ENCODE measurements at regions not wholly inside any gene's neighbourhood (a gene's known extent, or its start where the extent isn't known, plus 50 kb on each side); places are given as distances from the start of the nearest gene placed in this dataset.
"Not testable (repeated sequence)": the region's sequence is repeated elsewhere in the genome, so short reads cannot be mapped to it uniquely, and the experiment has no call there.

GRCh38 chr5:85428426-85428934, 1043.8 kb upstream of the EDIL3 start:
- no peak for DNase-seq

GRCh38 chr5:85431726-85432125, 1047.0 kb upstream of the EDIL3 start:
- not testable (repeated sequence) for DNase-seq

DNA sequence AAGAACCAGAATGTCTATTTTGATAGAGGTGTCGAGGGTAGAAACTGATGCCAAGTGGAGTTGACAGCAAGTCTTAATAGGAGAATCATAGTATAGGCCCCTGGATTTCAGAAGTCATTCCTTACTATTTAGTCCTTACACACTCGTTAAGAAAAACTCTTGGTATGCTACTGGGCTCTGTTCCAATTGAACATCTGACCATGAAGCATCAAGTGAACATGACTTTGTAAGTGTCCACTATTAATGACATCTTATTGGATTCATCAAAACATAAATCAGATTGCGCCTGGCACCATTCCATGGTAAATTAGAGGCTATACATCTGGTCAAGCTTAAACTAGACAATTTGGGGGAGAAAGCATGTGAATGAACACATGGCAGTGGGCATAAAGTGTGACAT, 1056.5 kb upstream of the EDIL3 start:
- DNase-seq = no peak

DNA sequence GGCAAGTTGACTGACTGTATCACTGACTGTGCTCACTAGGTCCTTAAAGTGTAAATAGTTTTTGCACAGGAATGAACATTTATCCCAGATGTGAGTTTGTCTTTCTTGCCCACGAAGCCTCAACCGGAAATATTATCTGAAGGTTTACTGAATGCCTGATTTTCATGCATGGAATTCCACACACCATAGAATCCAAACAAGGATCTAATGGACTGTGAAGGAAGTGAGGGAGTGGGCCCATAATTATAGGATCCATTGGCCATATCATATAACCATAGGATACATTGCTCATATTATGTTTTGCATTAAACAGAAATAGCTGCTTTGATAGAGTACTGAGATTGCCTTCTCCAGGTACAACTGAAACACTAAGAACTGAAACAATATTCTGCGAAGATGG, 1057.2 kb upstream of the EDIL3 start:
- no peak for DNase-seq

GRCh38 chr5:85452322-85453025, 1067.8 kb upstream of the EDIL3 start:
- peak; percentile 2 for DNase-seq

DNA sequence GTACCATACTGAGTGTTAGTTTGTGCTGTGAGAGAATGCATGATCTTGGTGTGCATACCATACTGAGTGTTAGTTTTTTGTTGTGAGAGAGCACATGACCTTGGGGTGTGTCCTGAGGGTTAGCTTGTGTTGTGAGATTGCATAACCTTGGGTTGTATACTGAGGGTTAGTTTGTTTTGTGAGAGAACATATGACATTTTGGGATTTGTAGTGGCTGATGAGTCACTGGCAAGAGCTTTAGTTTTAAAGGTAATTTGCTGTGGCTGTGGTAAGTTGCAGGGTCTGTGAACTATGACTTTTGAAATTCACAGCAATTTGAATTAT, 1068.3 kb upstream of the EDIL3 start:
- no peak for DNase-seq

DNA sequence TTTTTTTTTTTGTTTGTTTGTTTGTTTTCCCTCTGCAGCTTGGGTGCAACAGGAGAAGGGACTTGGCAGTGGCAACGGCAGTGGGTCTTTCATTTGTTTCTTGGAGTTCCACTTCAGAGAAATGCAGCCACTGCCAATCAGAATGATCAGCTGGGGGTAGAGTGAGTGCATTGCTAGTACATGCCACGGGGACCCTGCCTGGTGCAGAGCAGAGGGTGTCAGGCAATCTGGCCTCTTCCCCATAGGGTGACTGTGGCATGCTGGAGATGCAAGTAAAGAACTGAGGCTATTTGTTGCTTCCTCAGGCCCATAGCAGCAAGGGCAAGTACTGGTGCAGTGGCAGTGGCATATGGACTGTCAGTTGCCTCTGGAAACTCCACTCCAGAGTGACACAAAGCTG, 1073.6 kb upstream of the EDIL3 start:
- DNase-seq = no peak

GRCh38 chr5:85462957-85463356, 1078.3 kb upstream of the EDIL3 start:
- no peak for DNase-seq

DNA sequence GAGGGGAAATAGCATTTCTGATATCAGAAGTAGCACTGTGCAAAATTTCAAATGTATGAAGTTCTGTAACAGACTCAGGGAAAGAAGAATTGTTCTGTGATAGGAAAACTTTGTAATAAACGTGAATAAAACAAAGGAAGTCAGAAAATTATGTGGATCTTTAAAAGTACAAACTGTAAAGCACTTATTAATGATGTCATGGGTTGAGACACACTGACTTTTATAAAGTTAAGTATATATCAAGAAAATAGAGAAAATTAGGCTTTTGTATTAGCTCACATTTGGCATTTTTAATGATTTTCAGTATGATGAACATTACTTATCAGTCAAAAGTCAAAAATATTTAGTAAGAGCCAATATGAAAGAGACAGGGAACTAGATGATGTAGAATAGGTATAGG, 1081.7 kb upstream of the EDIL3 start:
- no peak for DNase-seq

- DNase-seq = no peak
These were observed 1088.1 kb upstream of the EDIL3 start for GRCh38 chr5:85472749-85473148.

- not testable (repeated sequence) for DNase-seq
These were observed 1090.5 kb upstream of the EDIL3 start for GRCh38 chr5:85475151-85475550.

GRCh38 chr5:85476617-85477016, 1091.9 kb upstream of the EDIL3 start:
- DNase-seq = no peak

GRCh38 chr5:85479849-85480248, 1095.2 kb upstream of the EDIL3 start:
- no peak for DNase-seq

GRCh38 chr5:85484982-85485574, 1100.4 kb upstream of the EDIL3 start:
- DNase-seq = no peak

DNA sequence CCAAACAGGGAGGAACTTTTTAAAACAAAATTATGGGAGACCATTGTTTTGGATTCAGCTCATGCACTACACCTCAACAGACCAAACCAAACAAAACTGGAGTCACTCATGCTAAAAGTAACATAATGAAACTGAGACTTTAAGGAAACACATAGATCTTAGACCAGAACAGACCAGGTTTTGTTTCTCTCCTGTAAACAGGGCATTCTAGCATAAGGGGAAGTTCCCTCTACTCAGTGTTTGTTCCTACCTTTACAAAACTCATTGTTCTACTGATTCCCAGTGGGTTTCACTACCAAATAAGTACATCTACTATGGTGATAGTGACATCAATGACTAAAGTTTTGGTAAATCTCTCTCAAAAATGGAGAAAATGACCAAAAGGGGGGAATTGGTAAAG, 1103.6 kb upstream of the EDIL3 start:
- no peak for DNase-seq

GRCh38 chr5:85500869-85501268, 1116.2 kb upstream of the EDIL3 start:
- no peak for DNase-seq

DNA sequence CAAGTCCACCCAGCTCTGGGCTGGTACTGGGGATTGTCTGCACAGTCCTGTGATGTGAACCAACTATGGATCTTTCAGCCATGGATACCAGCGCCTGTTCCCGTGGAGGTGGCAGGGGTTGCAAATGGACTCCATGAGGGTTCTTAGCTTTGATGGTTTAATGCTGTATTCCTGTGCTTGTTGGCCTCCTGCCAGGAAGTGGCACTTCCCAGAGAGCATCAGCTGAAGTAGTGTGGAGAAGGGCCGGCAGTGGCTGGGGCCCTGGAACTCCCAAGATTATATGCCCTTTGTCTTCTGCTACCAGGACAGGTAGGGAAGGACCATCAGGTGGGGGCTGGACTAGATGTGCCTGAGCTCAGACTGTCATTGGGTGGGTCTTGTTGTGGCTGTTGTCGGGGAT, 1104.8 kb upstream of the COX7C start:
- no peak for DNase-seq

DNA sequence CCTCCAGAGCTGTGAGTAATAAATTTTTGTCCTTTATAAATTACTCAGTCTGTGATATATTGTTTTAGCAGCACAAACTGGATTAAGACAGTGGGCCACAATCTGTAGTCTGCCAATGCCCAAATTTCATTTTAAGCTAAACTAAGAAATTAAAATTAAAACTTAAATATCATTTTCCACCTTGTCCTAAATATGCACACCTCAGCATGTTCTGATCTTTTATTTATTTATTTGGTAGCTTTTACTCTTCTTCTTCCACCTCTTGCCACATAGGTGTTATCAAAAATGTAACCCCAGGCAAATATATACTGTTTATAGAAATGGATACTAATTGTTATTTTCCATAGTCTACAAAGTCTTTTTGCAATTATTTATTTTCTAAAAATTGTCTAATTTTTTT, 1102.2 kb upstream of the COX7C start:
- DNase-seq = no peak

GRCh38 chr5:85517386-85517785, 1100.4 kb upstream of the COX7C start:
- DNase-seq = no peak

- no peak for DNase-seq
These were observed 1084.2 kb upstream of the COX7C start for GRCh38 chr5:85533341-85534047.

- no peak for DNase-seq
These were observed 1079.4 kb upstream of the COX7C start for GRCh38 chr5:85538362-85538761.

DNA sequence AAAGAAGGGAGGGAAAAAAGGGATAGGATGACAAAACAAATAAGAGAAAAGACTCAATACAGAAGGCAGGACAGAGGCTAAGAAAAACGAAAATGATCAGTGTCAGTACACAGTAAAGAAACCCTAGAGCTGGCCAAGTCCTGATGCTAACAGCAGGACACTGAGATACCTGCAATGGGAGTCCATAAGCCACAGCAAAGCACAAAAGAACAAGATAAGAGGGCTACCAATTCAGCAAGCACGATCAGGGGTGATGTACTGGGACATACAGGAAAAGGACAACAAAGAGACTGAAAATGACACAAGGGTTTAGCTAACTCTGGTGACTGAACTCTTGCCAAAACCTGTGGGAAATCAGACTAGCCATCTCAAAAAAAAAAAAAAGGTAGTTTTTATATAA, 1072.6 kb upstream of the COX7C start:
- DNase-seq = no peak

GRCh38 chr5:85549229-85549628, 1068.5 kb upstream of the COX7C start:
- DNase-seq = no peak

DNA sequence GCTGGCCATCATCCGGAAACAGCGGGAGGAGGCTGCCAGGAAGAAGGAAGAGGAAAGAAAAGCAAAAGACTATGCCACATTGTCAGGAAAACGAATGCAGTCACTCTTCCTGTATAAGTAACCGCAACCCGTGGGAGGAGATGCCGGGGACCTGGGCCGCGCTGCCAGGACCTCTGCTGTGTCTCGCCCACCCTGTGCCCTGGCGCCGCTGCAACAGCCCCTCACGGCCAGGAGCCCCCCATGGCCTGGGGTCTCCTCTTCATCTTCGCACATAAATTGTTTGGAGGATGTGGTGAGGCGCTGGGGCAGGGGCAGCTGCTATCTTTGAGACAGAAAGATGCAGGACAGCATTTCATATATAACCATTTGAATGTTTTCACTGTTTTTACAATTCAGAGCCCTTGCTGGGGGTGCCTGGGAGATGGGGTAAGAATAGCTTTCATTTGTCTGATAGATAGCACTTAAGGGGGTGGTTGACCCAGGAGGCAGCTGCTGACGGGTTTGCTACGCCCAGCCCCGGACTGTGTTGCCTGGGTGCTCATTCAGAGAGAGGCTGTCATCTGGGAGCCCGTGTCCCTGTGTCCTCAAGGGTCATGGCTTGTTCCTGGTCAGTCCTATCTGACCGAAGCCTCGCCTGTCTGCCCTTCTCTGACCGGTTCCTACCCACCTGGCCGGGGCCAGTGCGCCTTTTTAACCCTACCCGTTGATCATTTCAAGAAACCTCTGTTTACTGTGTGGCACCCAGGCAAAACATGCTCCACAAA, 1067.7 kb upstream of the COX7C start:
- no peak for DNase-seq

Data from hematopoietic multipotent progenitor cell treated with erythropoietin and hydrocortisone succinate and interleukin-3 and kit ligand, for 6 days (in vitro differentiated cells).